ENCODE measurements at regions not wholly inside any gene's neighbourhood (a gene's known extent, or its start where the extent isn't known, plus 50 kb on each side); places are given as distances from the start of the nearest gene placed in this dataset.

- TF ChIP-seq CTCF (IDR thresholded peaks at IDR 0.05) (no peak), POLR2A (IDR thresholded peaks at IDR 0.05) (no peak)
Measured at GRCh38 chr4:65023883-65024670, 614.8 kb upstream of the TECRL start.
